Mesenchymal stem cell (in vitro differentiated cells and primary cell): ENCODE measurements at regions not wholly inside any gene's neighbourhood (a gene's known extent, or its start where the extent isn't known, plus 50 kb on each side); places are given as distances from the start of the nearest gene placed in this dataset.

Source experiments
- DNase-seq: peaks from one replicate; pipeline ENCODE4 v3.0.0-alpha.2; 2013
- H2AFZ ChIP-seq: one replicate; pipeline ENCODE4 v1.6.1; 2013; ENCODE audit warnings: low read depth, mild to moderate bottlenecking, control low read depth, inconsistent platforms, low read length, moderate library complexity
- H2AK5ac ChIP-seq: 2 replicates; pipeline ENCODE4 v1.6.1; 2013; ENCODE audit warnings: low read length, moderate library complexity, mild to moderate bottlenecking, inconsistent platforms; ENCODE audit not compliant: severe bottlenecking
- H2BK120ac ChIP-seq: one replicate; pipeline ENCODE4 v1.6.1; 2013; ENCODE audit warnings: low read depth, mild to moderate bottlenecking, inconsistent platforms, low read length, moderate library complexity
- H2BK12ac ChIP-seq, 2 experiments: one replicate each; pipeline ENCODE4 v1.6.1; 2013; ENCODE audit warnings: inconsistent platforms in 2 of 2, low read length in 2 of 2, mild to moderate bottlenecking in 2 of 2, moderate library complexity in 2 of 2, control low read depth in 1 of 2
- H2BK15ac ChIP-seq: one replicate; pipeline ENCODE4 v1.6.1; 2013; ENCODE audit warnings: mild to moderate bottlenecking, low read depth, inconsistent platforms; ENCODE audit not compliant: poor library complexity, severe bottlenecking
- H2BK5ac ChIP-seq: 2 replicates; pipeline ENCODE4 v1.6.1; 2013; ENCODE audit warnings: low read depth, mild to moderate bottlenecking, low read length, control low read depth, inconsistent platforms; ENCODE audit not compliant: poor library complexity, severe bottlenecking
- H3K14ac ChIP-seq, 2 experiments: one replicate each; pipeline ENCODE4 v1.6.1; 2013; ENCODE audit warnings: inconsistent platforms in 2 of 2, low read length in 2 of 2, control low read depth in 1 of 2, mild to moderate bottlenecking in 1 of 2, moderate library complexity in 1 of 2
- H3K18ac ChIP-seq, 2 experiments: one replicate each; pipeline ENCODE4 v1.6.1; 2013; ENCODE audit warnings: inconsistent platforms in 2 of 2, low read length in 2 of 2, control low read depth in 1 of 2, low read depth in 1 of 2, mild to moderate bottlenecking in 1 of 2
- H3K23ac ChIP-seq, 2 experiments: one replicate each; pipeline ENCODE4 v1.6.1; 2013; ENCODE audit warnings: inconsistent platforms in 2 of 2, low read length in 2 of 2, mild to moderate bottlenecking in 2 of 2, moderate library complexity in 2 of 2, control low read depth in 1 of 2
- H3K27ac ChIP-seq: 2 replicates; pipeline ENCODE4 v1.5.1; 2013; ENCODE audit warnings: mild to moderate bottlenecking, moderate library complexity, low read length, control low read depth, inconsistent platforms; ENCODE audit not compliant: poor library complexity, severe bottlenecking
- H3K27me3 ChIP-seq, 2 experiments: 2 replicates each; pipeline versions ENCODE4 v1.6.1 to v1.7.0; 2013; ENCODE audit warnings: low read length in 2 of 2, mild to moderate bottlenecking in 2 of 2, moderate library complexity in 2 of 2, control low read depth in 1 of 2, inconsistent platforms in 1 of 2; ENCODE audit not compliant: control insufficient read depth in 1 of 2, insufficient read depth in 1 of 2
- H3K36me3 ChIP-seq, 2 experiments: 2 replicates each; pipeline versions ENCODE4 v1.6.1 to v1.7.0; 2013; ENCODE audit warnings: low read length in 2 of 2, control low read depth in 1 of 2, inconsistent platforms in 1 of 2, low read depth in 1 of 2, mild to moderate bottlenecking in 1 of 2; ENCODE audit not compliant: insufficient read depth in 2 of 2, control insufficient read depth in 1 of 2
- H3K4ac ChIP-seq, 2 experiments: one replicate each; pipeline ENCODE4 v1.6.1; 2013; ENCODE audit warnings: inconsistent platforms in 2 of 2, low read length in 2 of 2, mild to moderate bottlenecking in 2 of 2, moderate library complexity in 2 of 2, control low read depth in 1 of 2, low read depth in 1 of 2
- H3K4me1 ChIP-seq: 2 replicates; pipeline ENCODE4 v1.6.1; 2013; ENCODE audit warnings: low read depth, low read length, control low read depth; ENCODE audit not compliant: control insufficient read depth, insufficient read depth
- H3K4me2 ChIP-seq: 2 replicates; pipeline ENCODE4 v1.6.1; 2013; ENCODE audit warnings: low read length, mild to moderate bottlenecking, inconsistent platforms; ENCODE audit not compliant: poor library complexity, severe bottlenecking
- H3K4me3 ChIP-seq, 2 experiments: 2 replicates each; pipeline versions ENCODE4 v1.5.1 to v1.7.0; 2013; ENCODE audit warnings: low read length in 2 of 2, mild to moderate bottlenecking in 2 of 2, control low read depth in 1 of 2, low read depth in 1 of 2; ENCODE audit not compliant: insufficient read depth in 1 of 2
- H3K79me1 ChIP-seq: replicated peaks from 2 replicates; pipeline ENCODE4 v1.6.1; 2013; ENCODE audit warnings: mild to moderate bottlenecking, control low read depth, low read length, inconsistent platforms; ENCODE audit not compliant: poor library complexity, severe bottlenecking
- H3K9ac ChIP-seq: 2 replicates; pipeline ENCODE4 v1.7.0; 2013; ENCODE audit warnings: mild to moderate bottlenecking, low read length, moderate library complexity
- H3K9me3 ChIP-seq: 2 replicates; pipeline ENCODE4 v1.7.0; 2013; ENCODE audit warnings: mild to moderate bottlenecking, low read length; ENCODE audit not compliant: control insufficient read depth
- H4K8ac ChIP-seq: one replicate; pipeline ENCODE4 v1.6.1; 2013; ENCODE audit warnings: inconsistent platforms, mild to moderate bottlenecking, low read length, moderate library complexity
- H4K91ac ChIP-seq: one replicate; pipeline ENCODE4 v1.6.1; 2013; ENCODE audit warnings: mild to moderate bottlenecking, low read length, inconsistent platforms
- WGBS: methylation state at CpG from one replicate; pipeline ENCODE4 v1.1.7; 2013; ENCODE audit warnings: mixed read lengths; 5-methylcytosine and 5-hydroxymethylcytosine counted together

DNA sequence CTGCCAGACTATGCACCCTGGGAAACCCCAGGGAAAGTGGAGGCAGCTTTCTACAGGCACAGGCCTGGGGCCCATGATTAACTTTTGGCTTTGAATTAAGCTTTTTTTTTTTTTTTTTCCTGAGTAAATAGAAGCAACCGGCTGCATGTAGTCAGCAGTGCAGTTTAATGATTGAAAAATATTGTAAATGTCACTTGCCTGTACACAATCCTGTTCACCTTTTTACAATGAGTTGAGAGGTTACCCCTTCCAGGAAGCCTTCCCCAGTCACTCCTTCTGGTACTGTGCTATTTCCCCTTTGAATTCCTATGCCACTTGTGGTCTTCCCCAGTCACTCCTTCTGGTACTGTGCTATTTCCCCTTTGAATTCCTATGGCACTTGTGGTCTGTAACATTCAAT is 475.6 kb downstream of the TDRD15 start:
- no peak overlapping the region for H2BK5ac ChIP-seq
- no peak overlapping the region for H2AK5ac ChIP-seq
- no peak overlapping the region for H2BK120ac ChIP-seq
- no peak overlapping the region for H3K18ac ChIP-seq
- no peak overlapping the region for H3K4me3 ChIP-seq
- no peaks in the 10 kb centered on the region for H3K79me1 ChIP-seq
- H3K23ac ChIP-seq = no peak overlapping the region
- H3K27me3 ChIP-seq = no peaks in the 10 kb centered on the region
- H3K9me3 ChIP-seq = peaks cover 9% of the 10 kb centered on the region
- no peak overlapping the region for H2BK12ac ChIP-seq
- no peak overlapping the region for H3K4ac ChIP-seq
- no peaks in the 10 kb centered on the region for H3K4me1 ChIP-seq
- no peak overlapping the region for H2BK15ac ChIP-seq
- peak; percentile 27 for DNase-seq
- H3K14ac ChIP-seq = no peak overlapping the region
- H2AFZ ChIP-seq = no peak overlapping the region
- no peak overlapping the region for H3K9ac ChIP-seq
- no peak overlapping the region for H3K4me2 ChIP-seq
- no peak overlapping the region for H3K27ac ChIP-seq
- H4K8ac ChIP-seq = no peak overlapping the region
- H3K36me3 ChIP-seq = no peaks in the 10 kb centered on the region
- no peak overlapping the region for H4K91ac ChIP-seq
- WGBS = no CpG with 5 or more reads among the region's 1 CpG

DNA sequence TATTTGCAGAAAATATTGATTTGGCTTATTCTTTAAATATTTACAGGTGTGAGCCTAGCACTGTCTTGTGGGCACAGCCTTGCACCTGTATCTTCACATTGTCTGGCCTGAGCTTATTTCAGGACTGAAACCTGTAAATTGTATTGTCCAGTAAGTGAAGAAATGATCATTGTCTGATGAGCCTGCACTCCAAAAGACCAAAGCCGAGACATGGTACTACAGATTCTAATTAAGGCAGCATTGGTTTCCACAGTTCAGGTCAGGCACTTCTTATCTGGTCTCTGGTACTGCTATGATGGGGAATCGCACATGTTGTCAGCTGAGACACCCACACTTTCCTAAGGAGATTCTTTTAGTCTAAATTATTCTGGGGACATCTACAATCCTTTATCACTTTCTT is 479.0 kb downstream of the TDRD15 start:
- no peak overlapping the region for H2AFZ ChIP-seq
- no peak overlapping the region for H4K8ac ChIP-seq
- no peak overlapping the region for H3K23ac ChIP-seq
- no peak overlapping the region for H3K4me2 ChIP-seq
- no peak for DNase-seq
- H3K4me3 ChIP-seq = no peak overlapping the region
- no peak overlapping the region for H2BK15ac ChIP-seq
- H3K14ac ChIP-seq = no peak overlapping the region
- no peaks in the 10 kb centered on the region for H3K36me3 ChIP-seq
- H2BK5ac ChIP-seq = no peak overlapping the region
- H3K9ac ChIP-seq = no peak overlapping the region
- H3K79me1 ChIP-seq = no peaks in the 10 kb centered on the region
- H2BK120ac ChIP-seq = no peak overlapping the region
- no peaks in the 10 kb centered on the region for H3K27me3 ChIP-seq
- H3K27ac ChIP-seq = no peak overlapping the region
- no peak overlapping the region for H2AK5ac ChIP-seq
- no peak overlapping the region for H3K18ac ChIP-seq
- 100% methylated on average over 1 of the region's 2 CpGs for WGBS
- peaks cover 6% of the 10 kb centered on the region for H3K9me3 ChIP-seq
- no peak overlapping the region for H4K91ac ChIP-seq
- no peak overlapping the region for H3K4ac ChIP-seq
- no peak overlapping the region for H2BK12ac ChIP-seq
- no peaks in the 10 kb centered on the region for H3K4me1 ChIP-seq

DNA sequence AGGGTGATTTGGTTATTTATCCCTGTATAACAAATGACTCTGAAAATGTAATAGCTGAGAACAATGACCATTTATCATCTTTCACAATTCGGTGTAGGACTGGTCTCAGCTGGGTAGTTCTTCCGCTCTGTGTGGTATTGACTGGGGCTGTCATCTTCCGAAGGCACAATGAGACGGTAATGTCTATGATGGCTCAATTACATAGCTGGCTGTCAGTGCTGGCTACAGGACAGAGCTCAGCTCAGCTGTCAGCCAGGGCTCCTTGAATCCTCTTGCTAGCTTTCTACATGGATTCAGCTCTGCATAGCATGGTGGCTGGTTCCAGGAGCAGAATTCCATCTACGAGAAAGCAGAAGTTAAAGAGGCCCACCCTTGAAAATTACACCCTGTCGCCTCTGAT is 483.8 kb downstream of the TDRD15 start:
- Histone ChIP-seq H2BK12ac (no peak overlapping the region), H4K91ac (no peak overlapping the region), H3K27me3 (no peaks in the 10 kb centered on the region), H3K4me2 (no peak overlapping the region), H3K4me3 (no peak overlapping the region), H3K14ac (no peak overlapping the region), H2BK15ac (no peak overlapping the region), H2AFZ (no peak overlapping the region), H2BK5ac (no peak overlapping the region), H2AK5ac (no peak overlapping the region), H3K18ac (no peak overlapping the region), H3K4me1 (no peaks in the 10 kb centered on the region), H3K9ac (no peak overlapping the region), H4K8ac (no peak overlapping the region), H2BK120ac (no peak overlapping the region), H3K36me3 (no peaks in the 10 kb centered on the region), H3K9me3 (peaks cover 18% of the 10 kb centered on the region), H3K27ac (no peak overlapping the region), H3K23ac (no peak overlapping the region), H3K79me1 (no peaks in the 10 kb centered on the region), H3K4ac (no peak overlapping the region)
- DNase-seq = no peak
- WGBS = 89% methylated on average over 5 of the region's 6 CpGs

DNA sequence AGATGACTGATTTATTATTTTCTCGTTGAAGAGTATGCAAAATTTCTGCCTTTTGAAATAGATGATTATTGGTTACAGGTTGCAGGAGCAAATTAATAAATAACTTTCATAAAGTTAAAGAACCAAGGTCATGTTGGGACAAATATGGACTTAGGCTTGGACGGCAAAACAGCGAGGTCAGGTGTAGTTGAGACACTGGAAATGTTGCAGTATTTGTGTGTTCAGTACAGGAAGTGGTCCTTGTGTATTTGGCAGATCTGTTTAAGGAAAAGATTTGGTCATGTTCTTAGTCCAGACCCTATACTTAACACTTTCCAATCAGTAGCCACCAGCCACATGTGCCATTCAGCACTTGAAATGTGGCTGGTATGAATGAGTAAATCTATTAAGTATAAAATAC is 486.5 kb downstream of the TDRD15 start:
- DNase-seq = no peak
- Histone ChIP-seq H3K23ac (no peak overlapping the region), H2AK5ac (no peak overlapping the region), H3K4ac (no peak overlapping the region), H3K9me3 (peaks cover 43% of the 10 kb centered on the region), H3K4me2 (no peak overlapping the region), H3K18ac (no peak overlapping the region), H2BK5ac (no peak overlapping the region), H2BK15ac (no peak overlapping the region), H3K4me3 (no peak overlapping the region), H3K27me3 (no peaks in the 10 kb centered on the region), H3K27ac (no peak overlapping the region), H3K14ac (no peak overlapping the region), H2AFZ (no peak overlapping the region), H3K9ac (no peak overlapping the region), H3K4me1 (no peaks in the 10 kb centered on the region), H2BK120ac (no peak overlapping the region), H3K79me1 (no peaks in the 10 kb centered on the region), H3K36me3 (no peaks in the 10 kb centered on the region), H2BK12ac (no peak overlapping the region), H4K8ac (no peak overlapping the region), H4K91ac (no peak overlapping the region)
- no CpG with 5 or more reads among the region's 3 CpGs for WGBS
